SW480 (cell line): ENCODE measurements at regions not wholly inside any gene's neighbourhood (a gene's known extent, or its start where the extent isn't known, plus 50 kb on each side); places are given as distances from the start of the nearest gene placed in this dataset.
"Not testable (repeated sequence)": the region's sequence is repeated elsewhere in the genome, so short reads cannot be mapped to it uniquely, and the experiment has no call there.

Experiments used
- DNase-seq: peaks from one replicate; pipeline ENCODE4 v3.0.0-alpha.2; 2016; ENCODE audit warnings: low spot score

- DNase-seq: no peak
Observed at GRCh38 chr13:84654654-84655275, 772.5 kb upstream of the SLITRK1 start.

GRCh38 chr13:84653915-84654534, 771.8 kb upstream of the SLITRK1 start:
- no peak for DNase-seq

- DNase-seq: no peak
Observed at GRCh38 chr13:84651705-84652104, 769.4 kb upstream of the SLITRK1 start.

DNA sequence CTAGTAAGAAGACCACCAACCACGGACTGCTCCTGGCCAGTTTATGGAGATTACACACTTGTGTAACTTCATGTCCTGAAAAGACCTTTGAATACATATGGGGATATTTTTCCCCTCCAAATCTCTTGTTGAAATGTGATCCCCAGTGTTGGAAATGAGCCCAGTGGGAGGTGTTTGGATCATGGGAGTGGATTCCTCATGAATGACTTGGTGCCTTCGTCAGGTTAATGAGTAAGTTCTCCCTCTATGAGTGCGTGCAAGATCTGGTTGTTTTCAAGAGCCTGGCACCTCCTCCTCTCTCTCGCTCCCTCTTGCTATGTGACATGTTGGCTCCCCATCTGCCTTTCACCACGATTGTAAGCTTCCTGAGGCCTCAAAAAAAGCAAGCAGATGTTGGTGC, 769.0 kb upstream of the SLITRK1 start:
- no peak for DNase-seq

GRCh38 chr13:84649853-84650252, 767.6 kb upstream of the SLITRK1 start:
- no peak for DNase-seq

DNA sequence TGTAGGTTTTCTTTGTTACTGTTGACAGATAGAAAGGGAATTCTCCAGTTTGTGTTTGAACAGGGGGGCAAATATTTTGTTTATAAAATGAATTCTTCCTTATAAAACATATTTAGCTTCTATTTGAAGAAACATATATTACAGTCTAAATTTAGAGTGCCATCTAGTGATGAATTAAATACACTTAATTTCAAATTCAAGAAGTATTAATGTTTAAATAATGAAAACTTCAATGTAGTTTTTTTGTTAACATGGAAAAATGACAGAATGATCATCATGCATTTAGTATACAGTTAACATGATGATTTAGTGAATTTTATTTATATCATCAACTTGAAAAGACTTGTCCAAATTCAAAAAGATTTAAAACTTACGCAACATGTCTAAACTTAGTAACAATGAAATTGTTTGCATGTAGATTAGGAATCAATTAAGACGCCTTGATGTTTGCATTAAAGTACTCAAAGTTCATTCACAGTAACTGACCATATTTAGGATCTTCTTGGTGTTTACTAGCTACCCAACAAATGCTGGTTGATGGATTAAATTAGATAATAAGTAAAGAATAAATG, 765.9 kb upstream of the SLITRK1 start:
- DNase-seq: no peak

DNA sequence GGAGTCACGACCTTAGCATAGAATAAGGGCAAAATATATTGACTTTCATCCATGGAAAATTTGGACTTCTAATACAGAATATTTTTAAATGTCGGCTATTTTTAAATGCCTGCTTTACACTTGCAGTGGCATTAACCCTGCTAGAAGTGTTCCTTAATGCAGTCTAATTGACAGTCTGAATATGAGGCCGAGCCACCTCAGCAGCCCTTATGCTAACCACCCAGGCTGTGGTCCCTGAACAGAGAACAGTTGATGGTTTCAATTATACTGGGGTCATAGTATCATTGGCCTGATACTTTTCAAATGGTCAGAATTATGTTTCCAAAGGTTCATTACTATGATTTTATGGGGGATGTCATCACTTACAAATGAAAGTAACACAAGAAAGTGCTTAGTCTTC, 764.7 kb upstream of the SLITRK1 start:
- DNase-seq: no peak

DNA sequence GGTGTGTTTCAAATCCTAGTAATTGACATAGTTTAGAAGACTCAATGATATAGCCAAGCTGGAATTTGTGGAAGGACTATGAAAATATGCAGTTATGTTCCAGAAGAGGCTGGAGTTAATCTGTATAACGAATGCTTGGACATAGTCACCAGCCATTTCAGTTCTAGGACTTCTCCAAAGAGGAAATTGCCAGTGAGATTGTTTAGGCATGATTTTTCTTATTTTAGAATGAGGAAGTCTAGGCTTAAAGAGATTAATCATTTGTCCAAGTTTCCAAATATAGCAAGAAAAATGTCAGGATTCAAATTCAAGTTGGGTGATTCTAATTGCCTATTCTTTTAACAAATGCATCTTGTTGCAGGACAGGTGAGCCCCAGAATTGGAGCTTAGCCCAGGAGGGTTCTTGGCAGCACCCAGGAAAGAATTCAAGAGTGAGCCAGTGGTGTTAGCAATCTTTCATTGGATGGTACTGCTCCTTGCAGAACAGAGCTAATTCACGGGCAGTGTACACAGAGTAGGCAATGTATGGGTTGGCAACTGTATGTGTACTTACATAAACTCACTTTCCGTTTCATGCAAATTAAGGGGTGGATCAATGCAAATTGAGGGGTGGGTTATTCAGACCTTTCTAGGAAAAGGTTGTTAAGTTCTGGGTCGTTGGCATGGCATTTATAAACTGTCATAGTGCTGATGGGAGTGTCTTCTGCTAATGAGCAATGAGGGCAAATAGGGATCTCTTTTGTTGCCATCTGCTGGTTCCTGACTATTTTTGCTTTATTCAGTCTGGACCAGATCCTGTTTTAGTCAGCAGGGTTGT, 763.1 kb upstream of the SLITRK1 start:
- DNase-seq: no peak

- no peak for DNase-seq
Observed at GRCh38 chr13:84641491-84641890, 759.2 kb upstream of the SLITRK1 start.

- no peak for DNase-seq
Observed at GRCh38 chr13:84640691-84641090, 758.4 kb upstream of the SLITRK1 start.

DNA sequence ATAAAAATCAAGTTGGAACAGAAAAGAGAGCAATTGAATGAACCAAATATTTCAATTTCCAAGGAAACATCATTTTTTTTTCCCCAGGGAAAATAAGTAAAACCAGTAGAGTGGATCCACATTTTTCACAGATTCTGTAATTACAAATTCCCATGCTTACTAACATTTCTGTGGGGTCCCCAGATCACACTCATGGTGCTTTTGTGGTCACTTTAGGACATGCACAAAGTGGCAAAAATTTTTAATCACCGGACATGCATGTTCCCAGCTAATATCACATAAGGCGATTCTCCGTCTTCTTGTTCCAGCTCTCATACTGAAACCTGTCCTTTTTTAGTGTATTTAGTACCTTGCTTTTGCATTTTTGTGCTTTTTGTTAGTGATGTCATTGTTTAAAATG, 748.2 kb upstream of the SLITRK1 start:
- no peak for DNase-seq

GRCh38 chr13:84616864-84617263, 734.6 kb upstream of the SLITRK1 start:
- no peak for DNase-seq

DNA sequence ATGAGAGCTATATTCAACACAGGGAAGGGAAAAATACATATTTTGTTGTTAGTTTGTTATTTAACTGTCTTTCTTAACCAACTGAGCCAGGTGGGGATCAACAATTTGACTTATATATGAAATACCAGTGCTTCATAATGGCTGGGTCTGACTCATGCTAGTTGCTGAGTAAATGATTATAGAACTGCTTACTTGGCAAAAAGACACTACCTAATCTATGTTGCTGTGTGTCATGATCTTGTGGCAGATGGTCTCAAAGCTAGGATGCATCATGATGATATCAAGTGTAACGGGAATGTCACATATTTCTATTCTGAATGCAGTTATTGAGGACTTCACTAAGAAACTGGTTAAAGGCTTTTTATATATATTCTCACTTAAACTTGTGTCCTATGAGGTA, 727.4 kb upstream of the SLITRK1 start:
- DNase-seq: no peak

- DNase-seq: no peak
Observed at GRCh38 chr13:84607261-84608013, 725.2 kb upstream of the SLITRK1 start.

DNA sequence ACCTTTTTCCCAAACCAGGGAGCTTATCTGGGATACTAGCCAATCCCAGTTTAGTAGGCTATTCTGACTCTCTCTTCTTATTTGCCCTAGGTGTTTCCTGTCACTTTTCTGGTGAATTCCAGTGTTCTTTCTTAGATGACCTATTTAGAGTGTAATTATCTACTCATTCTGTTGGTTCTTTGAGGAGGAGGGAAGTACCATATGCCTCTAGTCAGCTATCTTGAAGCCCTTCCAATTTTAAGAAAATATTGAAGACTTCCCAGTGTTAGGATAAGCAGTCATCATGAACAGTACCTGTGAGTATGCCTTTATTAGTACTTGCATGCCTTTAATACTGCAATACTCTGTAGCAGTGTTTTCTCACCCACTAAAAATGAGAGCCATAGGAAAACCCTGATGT, 724.3 kb upstream of the SLITRK1 start:
- DNase-seq: no peak

GRCh38 chr13:84605927-84606326, 723.7 kb upstream of the SLITRK1 start:
- DNase-seq: no peak

DNA sequence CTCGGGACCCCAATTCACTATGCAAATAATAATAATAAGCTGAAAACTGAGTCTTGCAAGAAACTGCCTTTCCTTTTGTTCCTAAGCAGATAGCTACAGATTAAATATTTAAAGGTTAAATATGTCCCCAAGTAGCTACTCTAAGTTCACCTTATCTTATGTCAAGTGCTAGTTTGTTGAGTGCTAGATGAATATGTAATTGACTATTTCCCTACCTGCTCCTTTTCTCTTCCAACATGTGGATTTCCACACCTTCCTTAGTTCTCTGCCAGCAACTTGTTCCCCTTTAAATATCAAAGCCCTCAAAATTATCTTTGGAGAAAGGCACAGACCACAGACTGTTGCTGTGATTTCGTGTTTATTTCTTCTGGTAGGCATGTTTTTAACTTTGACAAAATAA, 709.2 kb upstream of the SLITRK1 start:
- no peak for DNase-seq

DNA sequence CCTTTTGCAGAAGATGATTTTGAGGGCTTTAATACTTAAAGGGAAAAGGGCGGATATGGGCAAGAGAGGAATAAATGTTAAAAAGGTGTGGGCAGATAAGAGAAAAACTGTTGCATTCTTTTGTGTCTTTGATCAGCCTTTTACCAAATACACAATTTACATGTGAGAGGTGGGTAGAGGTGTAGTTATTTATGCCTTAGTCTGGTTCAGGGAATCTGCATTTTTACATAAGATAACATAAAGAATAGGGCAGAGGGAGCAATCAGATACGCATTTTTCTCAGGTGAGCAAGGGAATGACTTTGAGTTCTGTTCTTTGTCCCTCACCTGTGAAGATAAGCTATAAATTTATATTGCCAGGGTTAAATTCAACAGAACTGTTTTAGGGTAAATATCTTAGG, 708.4 kb upstream of the SLITRK1 start:
- DNase-seq: no peak

- DNase-seq: no peak
Observed at GRCh38 chr13:84588023-84588422, 705.7 kb upstream of the SLITRK1 start.

DNA sequence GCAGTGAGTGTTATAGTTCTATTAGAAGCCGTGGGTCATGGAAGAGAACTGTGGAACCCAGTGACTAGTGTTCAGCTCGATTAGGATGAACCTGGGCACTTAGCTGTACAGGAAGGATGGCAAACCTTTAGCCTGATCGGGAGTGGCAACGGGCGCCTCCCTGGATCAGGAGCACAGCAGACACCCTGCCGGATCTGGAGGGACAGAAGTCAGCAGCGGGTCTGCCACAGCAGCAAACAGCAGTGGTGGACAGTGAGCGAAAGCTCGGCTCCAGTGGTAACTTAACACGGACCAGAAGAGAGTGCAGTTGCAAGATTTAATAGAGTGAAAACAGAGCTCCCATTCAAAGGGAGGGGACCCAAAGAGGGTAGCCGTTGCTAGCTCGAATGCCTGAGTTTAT, 697.6 kb upstream of the SLITRK1 start:
- DNase-seq: not testable (repeated sequence)

DNA sequence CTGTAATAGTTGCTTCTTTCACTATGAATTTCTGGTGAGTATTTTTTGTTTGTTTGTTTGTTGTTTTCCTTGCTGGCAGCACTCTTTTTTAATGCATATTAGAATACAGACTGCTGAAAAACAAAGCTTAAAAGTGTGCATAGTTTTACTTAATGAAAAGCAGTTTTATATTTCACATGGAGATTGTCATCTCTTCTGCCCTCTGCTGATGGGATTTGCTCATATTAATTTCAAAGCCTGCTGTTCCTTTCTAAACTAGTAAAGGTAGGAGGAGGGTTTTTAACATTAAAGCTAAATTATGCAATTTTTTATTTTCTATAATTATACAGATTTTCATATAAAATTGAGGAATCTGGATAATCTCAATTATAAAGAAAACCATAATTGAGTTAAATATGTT, 692.6 kb upstream of the SLITRK1 start:
- no peak for DNase-seq

- no peak for DNase-seq
Observed at GRCh38 chr13:84571264-84571663, 689.0 kb upstream of the SLITRK1 start.
